Putamen (tissue), 1 donor: ENCODE measurements at regions not wholly inside any gene's neighbourhood (a gene's known extent, or its start where the extent isn't known, plus 50 kb on each side); places are given as distances from the start of the nearest gene placed in this dataset.

Experiments
- DNase-seq: peaks from one replicate; pipeline ENCODE4 v3.0.0-alpha.2; 2016; ENCODE audit warnings: low spot score

DNA sequence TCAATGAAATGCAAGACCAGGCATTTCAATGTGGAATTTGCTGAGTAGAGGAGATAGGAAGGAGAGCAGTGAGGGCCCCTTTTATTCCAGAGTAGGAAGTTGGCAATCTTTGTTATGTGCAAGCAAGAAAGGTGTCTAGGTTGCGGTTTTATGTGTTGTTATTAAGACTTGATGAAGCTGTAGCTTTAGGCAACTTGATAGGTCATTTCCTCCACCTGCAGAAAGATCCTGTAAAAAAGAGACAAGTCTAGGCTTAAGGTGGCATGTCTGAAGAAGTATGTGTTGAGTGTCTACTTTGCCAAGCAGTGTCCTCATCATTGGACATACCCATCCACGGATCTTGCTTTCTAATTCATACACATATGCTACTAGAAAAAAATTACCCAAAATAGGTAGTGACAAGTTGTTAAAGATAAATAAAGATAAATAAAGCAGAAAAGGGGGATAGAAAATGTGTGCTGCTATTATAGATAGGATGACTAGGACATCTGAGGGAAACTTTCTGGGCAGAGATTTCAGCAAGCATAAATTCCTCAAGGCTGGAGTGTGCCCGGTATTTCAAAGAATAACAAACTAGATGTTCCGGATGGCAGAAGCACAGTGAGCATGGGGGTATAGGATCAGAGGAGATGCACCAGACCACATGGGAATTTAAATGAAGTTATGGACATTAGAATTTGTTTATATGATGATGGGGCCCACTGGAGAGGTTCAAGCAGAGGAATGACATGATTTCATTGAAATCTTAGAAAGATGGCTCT, 335.0 kb downstream of the TGFB2 start:
- no peak for DNase-seq

GRCh38 chr1:218683242-218683641, 338.1 kb downstream of the TGFB2 start:
- DNase-seq, result no peak

- DNase-seq, result no peak
These were observed 341.1 kb downstream of the TGFB2 start for GRCh38 chr1:218686258-218686657.

GRCh38 chr1:218686761-218687160, 341.6 kb downstream of the TGFB2 start:
- DNase-seq, result no peak

DNA sequence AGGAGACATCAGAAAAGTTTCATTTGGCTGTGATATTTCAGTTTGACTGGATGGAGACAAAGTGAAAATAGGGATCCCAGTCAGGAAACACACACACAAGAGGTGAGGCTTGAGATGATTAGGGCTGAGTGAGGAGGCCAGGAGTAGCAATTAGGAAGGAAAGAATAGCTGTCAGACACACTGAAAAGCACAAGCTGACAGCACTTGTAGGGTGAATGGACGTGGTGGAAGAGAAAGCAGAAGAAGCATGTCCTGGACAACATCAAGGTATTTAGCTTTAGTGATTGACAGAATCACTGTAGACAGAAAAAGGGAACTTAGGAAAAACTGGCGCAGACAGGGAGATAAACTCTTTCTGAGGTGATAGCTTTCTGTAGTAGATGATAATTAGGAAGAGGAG, 347.7 kb downstream of the TGFB2 start:
- no peak for DNase-seq

- no peak for DNase-seq
These were observed 348.5 kb downstream of the TGFB2 start for GRCh38 chr1:218693599-218693998.

- DNase-seq, result no peak
These were observed 348.9 kb downstream of the TGFB2 start for GRCh38 chr1:218694085-218694484.

GRCh38 chr1:218694636-218695035, 349.5 kb downstream of the TGFB2 start:
- DNase-seq, result no peak

DNA sequence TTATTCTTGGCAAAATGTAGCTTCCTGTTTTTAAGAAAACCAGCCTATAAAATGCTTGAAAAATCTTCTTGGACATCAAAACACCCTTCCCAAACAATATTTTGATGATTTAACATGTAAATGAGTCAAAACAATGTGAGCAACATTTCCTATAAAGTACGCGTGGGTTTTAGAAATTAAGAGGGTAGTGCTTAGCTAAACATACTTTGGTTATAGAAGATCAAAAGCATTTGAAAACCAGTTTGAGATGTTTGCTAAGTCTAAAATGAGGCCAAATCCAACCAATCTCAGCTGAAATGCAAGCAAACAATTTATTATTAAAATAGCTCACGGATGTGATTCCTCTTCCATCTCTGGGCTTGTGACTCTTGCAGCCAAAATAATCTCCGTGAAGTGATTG, 350.4 kb downstream of the TGFB2 start:
- no peak for DNase-seq

GRCh38 chr1:218698141-218698540, 353.0 kb downstream of the TGFB2 start:
- no peak for DNase-seq

GRCh38 chr1:218699421-218699820, 354.3 kb downstream of the TGFB2 start:
- DNase-seq, result no peak

DNA sequence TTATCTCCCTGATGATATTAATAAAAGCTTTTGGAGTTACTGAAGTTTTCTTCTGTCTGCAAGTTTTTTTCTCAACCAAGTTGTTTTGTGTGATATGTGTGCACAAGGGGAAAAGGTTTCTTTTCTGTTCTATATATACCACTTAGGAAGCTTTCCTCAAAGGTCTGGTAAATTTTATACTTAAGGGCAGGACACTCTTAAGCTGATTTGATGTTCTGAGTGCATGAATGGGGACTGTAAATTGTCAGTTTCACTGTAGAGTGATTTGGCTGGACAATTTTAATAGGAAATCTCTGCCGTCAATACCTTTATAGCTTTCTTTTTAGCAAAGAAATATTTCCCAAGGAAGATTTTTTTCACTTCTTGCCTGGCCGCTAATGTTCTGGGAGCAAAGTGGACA, 354.7 kb downstream of the TGFB2 start:
- no peak for DNase-seq

- no peak for DNase-seq
These were observed 355.5 kb downstream of the TGFB2 start for GRCh38 chr1:218700666-218701065.

DNA sequence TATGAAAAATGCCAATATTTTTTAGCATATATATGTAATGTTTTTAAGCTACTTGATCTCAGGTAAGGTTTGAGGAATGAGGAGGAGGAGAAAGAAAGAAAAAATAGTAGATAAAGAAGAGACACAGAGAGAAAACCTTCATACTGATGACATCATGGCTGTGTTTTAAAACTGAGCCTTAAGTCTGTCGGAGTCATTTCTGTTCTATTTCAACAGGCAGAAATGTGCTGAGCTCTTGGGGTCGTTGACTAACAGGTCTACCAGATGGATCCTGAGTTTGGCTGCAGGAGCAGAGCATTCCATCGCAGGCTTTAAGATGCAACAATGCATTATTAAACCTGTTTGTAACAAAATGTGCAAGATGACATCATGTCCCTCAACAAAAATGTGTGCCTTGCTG, 356.0 kb downstream of the TGFB2 start:
- DNase-seq, result no peak

DNA sequence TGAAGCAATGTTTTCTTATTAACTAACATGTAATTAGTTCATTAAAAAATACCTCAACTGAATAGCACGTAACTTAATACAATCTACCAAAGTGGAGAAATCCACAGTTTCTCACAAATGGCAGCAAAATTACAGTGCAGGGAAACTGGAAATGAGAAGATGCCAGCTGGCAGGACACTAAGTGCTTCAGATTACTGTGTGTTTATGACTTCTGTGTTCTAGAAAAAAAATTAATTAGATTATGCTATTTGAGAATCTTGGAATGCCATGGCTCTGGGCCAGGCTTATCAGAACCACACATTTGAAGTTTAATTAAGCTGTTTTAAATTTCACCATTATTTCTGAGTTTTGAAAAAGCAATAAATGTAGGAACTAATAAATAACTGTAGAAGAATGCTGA, 357.6 kb downstream of the TGFB2 start:
- no peak for DNase-seq

- no peak for DNase-seq
These were observed 358.7 kb downstream of the TGFB2 start for GRCh38 chr1:218703836-218704235.

- DNase-seq, result no peak
These were observed 360.3 kb downstream of the TGFB2 start for GRCh38 chr1:218705391-218705790.

DNA sequence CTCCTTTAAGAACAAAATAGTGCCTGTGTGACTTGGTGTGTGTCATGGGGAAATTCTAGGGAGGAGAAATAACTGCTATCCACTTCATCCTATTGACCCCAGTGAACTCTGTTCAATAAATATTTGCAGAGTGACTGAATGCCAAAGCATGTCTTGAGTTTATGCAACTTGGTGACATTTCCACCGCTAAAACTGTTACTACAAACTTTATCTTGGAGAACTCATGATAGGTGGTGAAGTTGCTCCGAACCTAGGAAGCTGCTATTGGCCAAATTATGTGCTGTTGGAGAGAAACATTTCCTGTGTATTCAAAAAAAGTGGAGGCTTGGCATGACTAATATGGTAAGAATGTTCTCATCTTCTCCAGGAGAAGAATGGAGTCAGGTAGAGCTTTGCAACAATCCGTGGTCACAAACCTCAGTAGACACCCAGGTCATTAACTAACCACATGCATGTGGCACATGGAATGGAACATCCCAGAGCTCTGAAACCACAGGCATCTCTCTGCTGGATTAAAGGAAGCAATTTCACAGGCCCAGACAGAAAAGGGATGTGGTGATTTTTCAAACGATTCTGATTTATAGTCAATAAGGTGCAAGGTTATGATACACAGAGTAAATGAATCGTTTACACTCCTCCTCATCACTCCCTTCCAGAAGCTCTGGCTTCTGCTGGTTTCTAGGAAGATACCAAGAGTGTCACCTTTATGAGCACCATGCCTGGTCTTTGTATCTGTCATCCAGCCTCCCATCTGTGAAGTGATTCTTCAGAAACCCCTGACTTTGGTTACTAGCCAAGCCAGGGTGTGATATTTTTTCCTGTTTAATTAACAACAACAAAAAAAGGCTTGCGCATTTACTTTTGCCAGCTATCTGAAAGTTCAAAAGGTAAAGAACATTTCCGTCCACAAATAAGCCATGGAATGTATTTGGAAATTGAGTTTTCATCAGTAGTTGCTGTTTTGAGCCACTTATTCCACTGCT, 361.1 kb downstream of the TGFB2 start:
- DNase-seq, result no peak

DNA sequence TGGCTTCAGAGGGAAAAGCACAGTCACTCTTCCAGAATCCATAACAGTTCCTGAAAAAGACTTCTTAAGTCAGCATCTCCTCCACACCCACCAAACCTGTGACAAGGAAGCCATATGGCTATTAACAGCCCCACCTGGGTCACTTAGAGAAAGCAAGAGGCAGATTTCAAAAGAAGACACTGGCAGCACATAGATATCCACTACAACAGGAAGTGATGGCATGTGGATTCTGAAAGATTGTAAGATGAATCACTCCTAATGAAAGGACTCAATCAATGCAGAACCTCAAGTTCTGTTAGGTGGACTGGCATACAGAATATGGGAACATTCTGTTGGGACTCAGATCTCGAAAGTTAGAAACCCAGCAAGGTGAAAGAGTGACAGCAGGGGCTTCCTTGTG, 365.9 kb downstream of the TGFB2 start:
- DNase-seq, result no peak

DNA sequence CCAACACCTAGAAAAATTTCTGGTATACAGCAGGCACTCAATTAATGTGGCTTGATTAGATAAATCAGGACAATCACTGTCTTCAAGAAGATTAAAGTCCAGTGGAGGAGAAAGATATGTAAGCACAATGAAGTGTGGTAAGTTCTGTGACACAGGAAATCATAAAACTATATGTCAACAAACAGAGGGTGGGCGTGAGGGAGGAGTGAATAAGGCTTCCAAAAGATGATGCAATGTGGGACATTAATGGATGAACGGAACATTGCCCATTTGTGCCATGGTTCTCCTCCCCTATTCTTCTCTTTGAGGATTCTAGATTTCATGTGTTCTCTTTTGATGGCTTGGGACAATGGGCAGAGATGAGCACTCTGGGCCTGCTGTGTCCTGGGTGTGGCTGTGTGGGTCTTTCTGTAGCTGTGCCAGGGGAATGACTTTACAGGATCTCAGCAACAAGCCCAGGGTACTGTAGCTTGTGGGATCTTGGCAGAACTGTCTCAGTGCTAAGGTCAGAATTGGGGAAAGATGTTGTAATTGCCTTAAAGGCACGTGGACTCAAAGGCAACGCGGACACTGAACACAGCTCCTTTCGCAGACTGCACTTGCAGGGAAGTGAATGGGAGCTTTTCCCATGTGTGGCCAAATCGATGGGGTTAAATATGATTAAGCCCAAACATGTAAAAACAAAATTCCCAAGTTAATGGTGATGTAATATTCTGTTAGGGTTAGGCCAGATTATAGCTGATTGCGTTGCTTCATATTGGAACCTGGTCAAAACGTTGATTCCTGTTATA, 366.9 kb downstream of the TGFB2 start:
- DNase-seq, result no peak

DNA sequence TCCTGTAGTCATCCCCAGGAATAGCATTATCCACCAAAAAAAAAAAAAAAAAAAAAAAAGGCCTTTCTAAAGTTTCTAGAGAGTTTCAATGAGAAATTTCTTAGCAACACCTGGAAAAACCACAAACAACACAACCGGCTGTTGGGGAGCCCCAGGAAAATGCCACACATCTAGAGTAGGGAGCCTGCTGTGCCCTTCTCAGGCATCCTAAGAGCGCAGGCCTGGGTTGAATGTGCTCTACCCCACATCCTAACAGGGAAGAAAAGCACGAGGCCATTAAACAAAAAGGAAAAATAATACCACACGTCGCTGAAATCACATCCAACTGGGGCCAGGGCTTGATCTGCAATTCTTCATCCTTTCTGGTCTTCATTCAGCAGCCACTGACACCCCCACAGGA, 367.5 kb downstream of the TGFB2 start:
- DNase-seq, result no peak

GRCh38 chr1:218715961-218716669, 371.0 kb downstream of the TGFB2 start:
- no peak for DNase-seq
